ENCODE measurements at regions not wholly inside any gene's neighbourhood (a gene's known extent, or its start where the extent isn't known, plus 50 kb on each side); places are given as distances from the start of the nearest gene placed in this dataset.
"Not testable (repeated sequence)": the region's sequence is repeated elsewhere in the genome, so short reads cannot be mapped to it uniquely, and the experiment has no call there.

DNA sequence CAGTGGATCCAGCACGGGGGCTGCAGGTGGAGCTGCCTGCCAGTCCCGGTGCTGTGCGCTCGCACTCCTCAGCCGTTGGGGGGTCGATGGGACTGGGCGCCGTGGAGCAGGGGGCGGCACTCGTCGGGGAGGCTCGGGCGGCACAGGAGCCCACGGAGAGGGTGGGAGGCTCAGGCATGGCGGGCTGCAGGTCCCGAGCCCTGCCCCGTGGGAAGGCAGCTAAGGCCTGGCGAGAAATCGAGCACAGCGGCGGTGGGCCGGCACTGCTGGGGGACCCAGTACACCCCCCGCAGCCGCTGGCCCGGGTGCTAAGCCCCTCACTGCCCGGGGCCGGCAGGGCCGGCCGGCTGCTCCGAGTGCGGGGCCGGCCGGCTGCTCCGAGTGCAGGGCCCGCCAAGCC, 52.3 kb upstream of the MARK1 start:
- DNase-seq (ENCODE audit: low spot score); in situ Hi-C loops (cut with HindIII; ENCODE audit: low sequenced_read_pairs): not testable (repeated sequence)

DNA sequence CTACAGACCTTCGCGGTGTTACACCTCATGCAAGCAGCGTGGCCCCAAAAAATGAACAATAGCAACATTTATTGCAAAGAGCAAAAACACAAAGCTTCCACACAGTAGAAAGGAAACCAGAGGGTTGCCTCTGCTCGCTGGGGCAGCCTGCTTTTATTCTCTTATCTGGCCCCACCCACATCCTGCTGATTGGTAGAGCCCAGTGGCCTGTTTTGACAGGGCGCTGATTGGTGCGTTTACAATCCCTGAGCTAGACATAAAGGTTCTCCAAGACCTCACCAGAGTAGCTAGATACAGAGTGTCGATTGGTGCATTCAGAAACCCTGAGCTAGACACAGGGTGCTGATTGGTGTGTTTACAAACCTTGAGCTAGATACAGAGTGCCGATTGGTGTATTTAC, 52.8 kb upstream of the MARK1 start:
- in situ Hi-C loops (cut with HindIII; ENCODE audit: low sequenced_read_pairs); DNase-seq (ENCODE audit: low spot score): not testable (repeated sequence)

DNA sequence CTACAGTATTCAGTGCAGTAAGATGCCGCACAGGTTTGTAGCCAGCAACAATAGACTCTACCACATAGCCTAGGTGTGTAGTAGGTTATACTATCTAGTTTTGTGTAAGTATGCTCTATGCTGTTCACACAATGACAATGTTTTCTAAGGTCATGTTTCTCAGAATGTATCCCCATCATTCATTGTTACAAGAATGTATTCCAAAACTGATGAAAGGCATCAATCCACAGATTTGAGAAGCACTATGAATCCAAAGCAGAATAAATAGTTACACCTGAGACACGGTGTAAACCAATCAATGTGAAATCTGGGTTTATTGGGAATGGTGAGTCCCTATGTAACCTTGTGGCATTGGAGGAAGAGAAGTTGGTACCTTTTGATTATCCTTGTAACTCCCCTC, 54.5 kb upstream of the MARK1 start:
- DNase-seq (ENCODE audit: low spot score): no peak
- in situ Hi-C loops (cut with HindIII; ENCODE audit: low sequenced_read_pairs): no loop called here

DNA sequence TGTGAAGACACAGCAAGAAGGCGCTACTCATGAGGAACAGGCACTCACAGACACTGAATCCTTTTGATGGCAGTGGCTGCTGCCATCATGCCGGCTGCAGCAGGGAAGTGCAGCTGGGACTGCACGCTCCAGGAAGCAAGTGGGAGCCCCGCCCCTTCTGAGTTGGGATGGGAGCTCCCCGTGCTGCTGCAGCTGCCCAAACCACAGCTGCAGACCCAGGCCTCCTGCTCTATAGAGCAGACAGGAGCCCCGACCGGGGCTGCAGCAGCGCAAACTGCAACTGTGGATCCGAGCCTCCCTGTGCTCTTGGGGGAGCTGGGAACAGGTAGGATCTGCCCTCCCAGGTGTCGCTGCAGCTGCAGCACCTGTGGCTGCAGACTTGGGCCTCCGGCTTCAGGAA, 65.2 kb upstream of the MARK1 start:
- in situ Hi-C loops (cut with HindIII; ENCODE audit: low sequenced_read_pairs): no loop called here
- DNase-seq (ENCODE audit: low spot score): no peak

DNA sequence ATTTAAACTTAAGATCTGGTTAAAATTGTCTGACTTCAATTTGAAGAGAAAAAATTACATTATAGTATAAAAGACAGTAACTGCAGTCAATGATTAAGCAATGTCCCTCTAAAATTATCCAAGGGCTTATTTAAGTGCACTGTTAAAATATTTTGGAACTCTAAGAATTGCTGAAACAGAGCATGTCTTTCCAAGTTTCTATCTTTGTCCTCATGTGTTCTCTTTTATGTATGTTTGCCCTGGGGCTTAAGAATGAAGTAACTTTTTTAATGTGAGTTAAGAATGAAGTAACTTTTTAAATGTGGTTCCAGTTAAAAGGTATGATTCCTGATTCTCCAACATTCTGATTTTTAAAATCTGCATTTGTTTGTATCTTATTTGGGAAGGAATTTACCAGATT, 69.0 kb upstream of the MARK1 start:
- in situ Hi-C loops (cut with HindIII; ENCODE audit: low sequenced_read_pairs): no loop called here
- no peak for DNase-seq (ENCODE audit: low spot score)

DNA sequence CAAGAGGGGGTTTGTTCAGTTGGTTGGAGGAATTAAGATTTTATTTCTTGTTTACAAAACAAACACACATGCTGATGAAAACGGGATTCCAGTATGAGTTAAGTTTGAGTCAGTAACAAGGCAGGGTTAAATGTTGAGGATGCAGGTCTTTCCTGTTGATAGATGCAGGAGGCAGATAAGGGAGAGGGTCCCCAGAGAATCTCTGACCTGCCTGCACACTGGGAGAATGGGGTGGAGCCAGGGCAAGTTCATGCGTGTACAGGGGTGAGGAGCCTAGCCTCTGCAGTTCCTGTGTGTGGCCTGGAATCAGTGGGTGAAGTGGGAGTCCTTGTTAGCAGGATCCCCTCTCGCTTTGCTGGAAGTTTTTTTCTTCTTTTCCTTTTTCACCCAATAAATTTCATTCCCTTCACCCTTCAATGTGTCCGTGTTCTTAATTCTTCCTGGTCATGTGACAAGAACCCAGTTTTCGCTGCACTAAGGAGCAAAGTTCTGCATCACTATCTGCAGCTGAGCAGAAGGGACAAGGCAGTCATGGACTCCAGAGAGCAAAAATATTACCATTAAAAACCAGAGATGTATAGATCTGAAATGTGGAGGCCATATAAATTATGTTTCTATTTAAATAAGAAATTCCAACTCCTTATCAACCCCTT, 69.9 kb upstream of the MARK1 start:
- in situ Hi-C loops (cut with HindIII; ENCODE audit: low sequenced_read_pairs): no loop called here
- no peak for DNase-seq (ENCODE audit: low spot score)

DNA sequence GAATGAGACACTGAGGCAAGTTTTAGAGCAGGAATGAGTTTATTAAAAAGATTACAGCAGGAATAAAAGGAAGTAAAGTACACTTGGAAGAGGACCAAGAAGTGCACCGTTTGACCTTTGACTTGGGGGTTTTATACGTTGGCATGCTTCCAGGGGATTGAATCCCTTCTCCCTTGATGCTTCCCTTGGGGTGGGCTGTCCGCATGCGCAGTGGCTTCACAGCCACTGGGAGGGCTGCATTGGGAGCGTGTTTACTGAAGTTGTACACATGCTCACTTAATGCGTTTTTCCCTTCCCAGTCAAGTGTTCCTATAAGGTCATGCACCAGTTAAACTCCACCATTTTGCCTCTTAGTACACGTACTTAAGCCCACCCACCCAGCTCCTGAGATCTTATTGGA, 72.4 kb upstream of the MARK1 start:
- DNase-seq (ENCODE audit: low spot score): no peak
- in situ Hi-C loops (cut with HindIII; ENCODE audit: low sequenced_read_pairs): no loop called here

DNA sequence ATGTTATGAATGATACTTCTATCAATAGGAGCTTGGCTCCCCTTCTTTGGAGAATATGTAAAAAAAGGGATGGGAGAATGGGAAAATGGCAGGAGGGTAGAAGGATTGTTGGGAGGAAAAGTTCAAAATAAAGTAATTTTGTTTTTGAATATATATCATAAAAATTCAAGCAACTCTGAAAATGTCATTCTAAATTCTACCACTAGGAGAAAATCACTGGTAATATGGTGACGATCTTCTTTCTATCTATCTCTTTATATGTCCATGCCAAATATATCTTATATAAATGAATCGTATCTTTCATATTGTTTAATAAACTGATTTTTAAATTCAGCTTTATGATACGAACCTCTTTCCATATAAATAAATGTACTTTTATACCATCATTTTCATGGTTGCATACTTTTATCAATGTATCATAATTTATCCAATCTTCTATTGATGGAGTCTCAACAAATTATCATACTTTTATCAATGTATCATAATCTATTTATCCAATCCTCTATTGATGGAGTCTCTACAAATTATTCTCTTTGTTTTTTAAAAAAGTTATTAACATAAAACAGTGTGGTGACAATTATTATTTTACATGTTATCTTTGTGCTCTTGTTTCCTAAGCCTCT, 73.7 kb upstream of the MARK1 start:
- in situ Hi-C loops (cut with HindIII; ENCODE audit: low sequenced_read_pairs): no loop called here
- no peak for DNase-seq (ENCODE audit: low spot score)

DNA sequence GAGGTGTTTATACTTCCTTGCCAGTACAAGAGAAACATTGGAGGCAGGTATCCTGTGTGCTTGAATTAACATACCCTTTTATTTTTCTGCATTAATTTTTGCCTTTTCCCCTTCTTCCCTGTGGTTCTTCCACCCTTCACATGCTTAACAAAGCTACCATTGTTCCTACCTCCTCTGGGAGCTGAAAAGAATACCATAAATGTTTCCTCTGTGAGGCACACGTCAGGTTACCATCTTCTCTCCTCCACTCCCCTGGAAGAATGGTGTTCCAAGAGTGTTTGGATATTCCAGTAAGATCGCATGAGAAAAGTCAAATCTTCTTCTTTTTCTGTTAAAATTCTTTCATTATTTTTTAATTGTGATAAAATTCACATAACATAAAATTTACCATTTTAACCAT, 74.6 kb upstream of the MARK1 start:
- in situ Hi-C loops (cut with HindIII; ENCODE audit: low sequenced_read_pairs): no loop called here

DNA sequence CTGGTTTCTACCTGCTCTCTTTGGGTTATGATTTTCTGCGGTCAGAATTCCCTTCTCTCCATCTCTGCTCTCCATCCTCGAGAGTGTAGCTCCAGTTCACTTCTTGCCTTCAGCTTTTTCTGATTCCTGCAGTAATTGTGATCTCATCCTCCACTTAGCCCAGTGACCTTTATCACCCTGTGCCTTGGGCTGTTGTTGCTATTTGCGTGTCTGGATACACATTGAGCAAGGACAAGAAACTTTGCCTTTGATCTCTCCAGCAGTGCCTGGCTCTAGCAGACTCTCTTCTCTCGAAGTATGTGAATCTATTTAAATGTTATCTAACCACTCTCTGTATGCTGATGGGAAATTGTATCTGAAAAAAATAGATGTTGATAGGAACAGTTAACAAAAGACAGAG, 76.4 kb upstream of the MARK1 start:
- in situ Hi-C loops (cut with HindIII; ENCODE audit: low sequenced_read_pairs): no loop called here
- no peak for DNase-seq (ENCODE audit: low spot score)

More for the DNA sequence above, 74.6 kb upstream of the MARK1 start:
- no peak for DNase-seq (ENCODE audit: low spot score)

DNA sequence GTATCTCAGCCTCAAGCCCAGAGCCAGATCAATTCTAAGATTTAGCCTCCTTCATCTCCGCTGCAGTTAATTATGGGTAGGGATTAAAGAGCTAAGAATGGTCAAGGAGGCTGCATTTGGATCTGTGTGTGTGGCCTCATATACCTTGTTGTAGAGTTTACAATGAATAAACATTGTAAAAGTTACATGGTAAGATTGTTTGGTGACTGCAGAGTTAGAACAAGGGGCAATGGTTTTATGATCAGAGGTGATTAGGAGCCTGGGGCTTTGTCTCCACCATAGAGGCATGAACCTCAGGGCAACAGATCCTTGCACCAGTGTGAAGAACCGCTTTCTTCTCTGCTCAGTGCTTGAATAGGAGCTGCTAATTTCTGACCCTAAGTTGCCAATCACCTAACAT, 77.0 kb upstream of the MARK1 start:
- DNase-seq (ENCODE audit: low spot score): no peak
- in situ Hi-C loops (cut with HindIII; ENCODE audit: low sequenced_read_pairs): no loop called here

DNA sequence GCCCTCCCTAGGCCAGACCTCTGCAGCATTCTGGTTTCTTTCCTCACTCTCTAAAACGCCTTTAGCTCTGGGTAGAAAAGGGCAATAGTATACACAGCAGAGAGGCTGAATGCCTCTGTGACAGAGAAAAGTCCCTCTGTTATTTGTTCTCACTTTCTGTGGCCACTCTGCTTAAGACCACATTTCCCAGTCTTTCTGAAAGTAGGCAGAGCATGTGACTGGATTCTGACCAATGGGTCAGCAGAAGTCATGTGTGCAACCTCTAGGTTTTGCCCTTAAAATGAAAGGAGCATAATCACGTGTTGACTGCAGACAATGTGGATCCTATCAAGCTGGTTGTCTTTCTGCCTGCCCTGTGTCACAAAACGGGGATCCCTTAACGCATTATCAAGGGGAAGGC, 79.7 kb upstream of the MARK1 start:
- in situ Hi-C loops (cut with HindIII; ENCODE audit: low sequenced_read_pairs): no loop called here
- DNase-seq (ENCODE audit: low spot score): no peak

DNA sequence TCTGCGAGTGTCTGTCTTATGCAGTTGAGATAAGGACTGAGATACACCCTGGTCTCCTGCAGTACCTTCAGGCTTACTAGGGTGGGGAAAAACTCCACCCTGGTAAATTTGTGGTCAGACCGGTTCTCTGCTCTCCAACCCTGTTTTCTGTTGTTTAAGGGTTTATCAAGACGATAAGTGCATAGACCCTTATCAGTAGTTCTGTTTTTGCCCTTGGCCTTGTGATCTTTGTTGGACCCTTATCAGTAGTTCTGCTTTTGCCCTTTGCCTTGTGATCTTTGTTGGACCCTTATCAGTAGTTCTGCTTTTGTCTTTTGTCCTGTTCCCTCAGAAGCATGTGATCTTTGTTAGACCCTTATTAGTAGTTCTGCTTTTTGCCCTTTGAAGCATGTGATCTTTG, 83.3 kb upstream of the MARK1 start:
- in situ Hi-C loops (cut with HindIII; ENCODE audit: low sequenced_read_pairs); DNase-seq (ENCODE audit: low spot score): not testable (repeated sequence)

DNA sequence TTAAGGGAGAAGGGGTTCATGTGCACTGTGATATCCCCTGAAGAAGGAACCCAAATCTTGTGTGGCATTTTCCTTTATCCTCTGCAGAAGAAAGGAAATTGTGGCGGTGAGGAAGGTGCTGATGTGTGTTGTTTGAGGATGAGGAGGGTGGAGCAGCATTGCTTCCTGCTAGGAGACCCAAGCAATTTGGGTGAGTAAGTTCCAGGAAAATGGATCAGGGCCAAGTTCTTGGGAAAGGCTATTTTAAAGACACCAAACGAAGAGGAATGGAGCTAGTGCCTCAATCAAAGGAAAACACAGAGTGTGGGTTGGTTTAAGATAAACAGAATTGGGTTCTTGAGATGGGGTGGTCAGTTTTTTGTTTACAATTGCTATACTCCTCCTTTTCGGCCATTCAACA, 86.7 kb upstream of the MARK1 start:
- in situ Hi-C loops (cut with HindIII; ENCODE audit: low sequenced_read_pairs): no loop called here
- DNase-seq (ENCODE audit: low spot score): no peak

DNA sequence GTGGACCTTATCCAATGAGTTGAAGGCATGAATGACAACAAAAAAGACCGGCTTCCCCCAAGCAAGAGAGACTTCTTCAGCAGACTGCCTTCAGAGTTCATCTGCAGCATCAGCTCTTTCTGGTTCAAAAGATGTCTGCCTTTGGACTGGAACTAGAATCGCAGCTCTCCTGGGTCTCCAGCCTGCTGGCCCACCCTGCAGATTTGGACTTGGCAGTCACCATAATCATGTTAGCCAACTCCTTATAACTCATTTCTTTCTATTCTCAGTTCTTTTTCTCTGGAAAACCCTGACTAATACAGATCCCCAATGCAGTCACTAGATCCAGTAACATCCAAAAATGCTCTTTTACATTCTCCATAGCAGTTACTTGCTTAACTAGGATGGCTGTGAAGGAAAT, 89.2 kb upstream of the MARK1 start:
- DNase-seq (ENCODE audit: low spot score): no peak
- in situ Hi-C loops (cut with HindIII; ENCODE audit: low sequenced_read_pairs): no loop called here

DNA sequence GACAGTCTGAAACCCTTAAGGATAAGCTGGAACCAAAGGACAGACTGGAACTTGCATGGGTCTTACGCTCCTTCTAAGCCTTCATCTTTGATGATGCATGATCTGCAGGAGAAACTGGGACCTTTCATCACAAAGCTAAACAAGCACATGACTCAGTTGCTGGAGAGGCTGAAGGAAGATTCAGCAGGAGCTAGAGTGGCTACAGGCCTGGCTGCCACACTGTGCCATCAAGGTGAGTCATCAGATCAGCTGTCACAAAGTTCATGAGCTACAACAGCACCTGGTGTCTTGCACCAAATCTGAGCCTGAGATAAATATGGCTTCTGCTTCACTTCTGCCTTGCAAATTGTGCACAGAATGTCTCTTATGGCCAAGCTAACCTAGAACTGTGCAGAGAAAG, 95.5 kb upstream of the MARK1 start:
- in situ Hi-C loops (cut with HindIII; ENCODE audit: low sequenced_read_pairs): no loop called here

DNA sequence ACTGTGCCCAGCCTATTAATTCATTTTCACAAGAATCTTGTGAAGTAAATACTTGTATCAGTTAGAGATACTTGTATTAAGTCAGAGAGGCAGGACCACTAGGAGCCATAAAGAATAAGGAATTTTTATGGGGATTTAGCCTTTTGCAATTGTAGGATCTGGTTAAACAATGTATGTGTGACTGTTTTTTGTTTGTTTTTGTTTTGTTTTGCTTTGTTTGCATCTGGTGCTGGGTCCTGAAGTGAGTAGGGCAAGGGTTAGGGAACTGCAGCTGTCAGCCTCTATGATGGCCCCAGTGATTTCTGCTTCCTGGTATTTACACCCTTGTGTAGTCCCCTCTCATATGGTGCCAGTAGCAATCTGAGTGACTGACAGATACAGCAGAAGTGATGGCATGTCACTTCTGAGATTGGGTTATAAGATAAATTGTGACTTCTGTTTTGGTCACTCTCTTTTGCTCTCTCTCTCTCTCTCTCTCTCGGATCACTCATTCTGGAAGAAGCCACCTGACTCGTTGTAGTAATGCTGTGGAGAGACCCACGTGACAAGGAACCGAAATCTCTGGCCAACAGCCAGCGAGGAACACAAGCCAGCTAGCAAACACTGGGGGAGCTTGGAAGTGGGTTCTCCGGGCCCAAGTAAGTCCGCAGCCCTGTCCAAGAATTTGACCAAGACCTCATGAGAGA, 96.2 kb upstream of the MARK1 start:
- no peak for DNase-seq (ENCODE audit: low spot score)
- in situ Hi-C loops (cut with HindIII; ENCODE audit: low sequenced_read_pairs): no loop called here

More for the DNA sequence above, 95.5 kb upstream of the MARK1 start:
- DNase-seq (ENCODE audit: low spot score): no peak

DNA sequence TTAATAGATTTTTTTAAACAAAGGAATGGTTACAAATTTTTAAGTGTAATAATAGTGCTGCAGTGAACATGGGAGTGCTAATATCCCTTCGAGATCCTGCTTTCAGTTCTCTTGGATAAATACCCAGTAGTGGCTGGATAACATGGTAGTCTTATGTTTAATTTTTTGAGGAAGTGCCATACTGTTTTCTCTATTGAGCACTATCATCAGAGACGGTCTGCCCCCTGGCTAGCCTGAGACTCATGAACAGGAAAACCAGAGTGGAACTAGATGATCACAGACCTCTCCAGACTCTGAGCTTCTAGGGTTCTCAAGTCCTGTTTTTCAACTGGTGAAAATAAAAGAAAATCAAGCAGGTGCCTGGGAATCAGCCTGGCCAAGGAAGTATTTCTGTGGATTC, 97.3 kb upstream of the MARK1 start:
- in situ Hi-C loops (cut with HindIII; ENCODE audit: low sequenced_read_pairs): no loop called here
- DNase-seq (ENCODE audit: low spot score): no peak

DNA sequence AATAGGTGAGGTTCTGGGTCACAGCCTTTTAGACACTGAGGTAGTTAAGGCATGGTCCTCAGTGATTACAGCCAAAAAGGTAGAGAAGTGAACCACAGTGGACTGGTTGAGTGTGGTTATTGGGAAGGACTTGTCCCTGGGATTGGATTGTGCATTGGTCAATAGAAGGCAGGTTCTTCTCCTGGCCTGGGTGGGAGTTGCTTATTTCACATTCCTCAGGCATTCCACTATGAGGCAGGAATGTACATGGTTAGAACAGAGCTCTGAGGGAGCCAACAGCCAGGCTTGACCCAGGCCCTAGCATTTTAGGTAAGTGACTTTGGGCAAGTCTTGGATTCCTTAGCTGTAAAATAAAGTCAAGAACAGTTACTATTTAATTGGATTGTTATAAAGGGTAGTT, 97.9 kb upstream of the MARK1 start:
- in situ Hi-C loops (cut with HindIII; ENCODE audit: low sequenced_read_pairs): no loop called here
- no peak for DNase-seq (ENCODE audit: low spot score)

DNA sequence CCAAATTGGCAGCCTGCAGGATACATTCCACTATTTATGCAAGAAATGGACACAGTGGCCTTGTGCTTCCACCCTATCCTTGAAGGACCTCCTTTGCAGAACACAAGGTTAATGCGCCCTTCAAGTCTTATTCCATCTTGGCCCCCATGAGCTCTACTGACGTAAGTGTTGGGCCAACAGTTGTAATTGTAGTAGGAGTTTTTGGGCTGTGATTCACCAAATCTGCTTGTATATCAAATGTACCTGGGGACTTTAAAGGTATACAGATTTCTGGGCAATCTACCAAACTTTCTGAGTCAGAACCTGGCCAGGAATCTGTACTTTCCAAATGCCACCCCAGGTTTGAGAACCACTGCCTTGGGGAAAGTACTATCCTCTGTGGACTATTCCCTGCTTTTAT, 100.9 kb upstream of the MARK1 start:
- in situ Hi-C loops (cut with HindIII; ENCODE audit: low sequenced_read_pairs): no loop called here
- no peak for DNase-seq (ENCODE audit: low spot score)

DNA sequence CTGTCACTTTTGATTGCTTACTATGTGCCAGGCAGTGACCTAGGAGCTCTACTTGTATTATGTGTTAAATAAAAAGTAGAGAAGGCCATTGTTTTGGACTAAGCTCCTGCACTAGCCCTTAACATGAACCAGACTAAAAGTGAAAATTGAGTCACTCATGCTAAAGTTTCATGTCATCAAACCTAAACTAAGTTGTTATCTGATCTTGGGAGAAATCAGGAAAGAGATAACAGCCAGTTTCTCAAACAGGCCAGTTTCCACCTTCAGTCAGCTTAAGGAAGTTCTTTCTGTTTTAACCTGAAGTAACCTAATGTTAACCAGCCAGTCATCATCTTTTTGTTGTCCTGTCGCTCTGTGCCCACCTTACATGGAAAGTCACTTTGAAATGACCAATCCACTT, 102.1 kb upstream of the MARK1 start:
- in situ Hi-C loops (cut with HindIII; ENCODE audit: low sequenced_read_pairs): no loop called here
- no peak for DNase-seq (ENCODE audit: low spot score)
